K562 (cell line): ENCODE measurements at regions not wholly inside any gene's neighbourhood (a gene's known extent, or its start where the extent isn't known, plus 50 kb on each side); places are given as distances from the start of the nearest gene placed in this dataset.

Source experiments
- NONO ChIP-seq, 2 experiments: fragments of 200-400 bp in 1 of 2; fragments of 450-650 bp in 1 of 2; formaldehyde crosslinking in 1 of 2; IDR thresholded peaks; 2 replicates each; pipeline ENCODE4 v1.6.1; 2017; ENCODE audit warnings: low read depth in 2 of 2, mild to moderate bottlenecking in 2 of 2, moderate library complexity in 2 of 2, low read length in 1 of 2
- NR2C1 ChIP-seq, 2 experiments: fragments of 450-650 bp; IDR thresholded peaks; 2 replicates each; pipeline ENCODE4 v1.6.1; 2017; ENCODE audit warnings: mild to moderate bottlenecking in 2 of 2, antibody characterized with exemption in 1 of 2, inconsistent platforms in 1 of 2, missing compliant biosample characterization in 1 of 2, missing genetic modification characterization in 1 of 2
- ZNF696 ChIP-seq: fragments of 250-450 bp; sonication (Bioruptor Pico); conservative IDR thresholded peaks from 2 replicates; pipeline ENCODE4 v1.4.0; 2020; ENCODE audit warnings: mild to moderate bottlenecking, moderate library complexity
- ZNF75A ChIP-seq: fragments of 450-650 bp; formaldehyde crosslinking; IDR thresholded peaks from 2 replicates; pipeline ENCODE4 v1.4.0; 2020; ENCODE audit warnings: mild to moderate bottlenecking
- TF ChIP-seq, protein P1 (sequence below): fragments of 450-650 bp; IDR thresholded peaks from 2 replicates; pipeline ENCODE4 v1.6.1; 2017; ENCODE audit warnings: antibody characterized with exemption, mild to moderate bottlenecking
- TF ChIP-seq, protein P2 (sequence below): fragments of 250-450 bp; sonication (Bioruptor Pico); IDR thresholded peaks from 2 replicates; pipeline ENCODE4 v1.8.0; 2022; ENCODE audit warnings: moderate library complexity, mild to moderate bottlenecking, inconsistent platforms
- TF ChIP-seq, protein P3 (sequence below): fragments of 250-450 bp; sonication (Bioruptor Pico); IDR thresholded peaks from 2 replicates; pipeline ENCODE4 v1.8.0; 2022; ENCODE audit warnings: inconsistent platforms
- TF ChIP-seq, protein P4 (sequence below): fragments of 250-450 bp; sonication (Bioruptor Pico); IDR thresholded peaks from 2 replicates; pipeline ENCODE4 v1.5.0; 2021; ENCODE audit warnings: mild to moderate bottlenecking, moderate library complexity

DNA sequence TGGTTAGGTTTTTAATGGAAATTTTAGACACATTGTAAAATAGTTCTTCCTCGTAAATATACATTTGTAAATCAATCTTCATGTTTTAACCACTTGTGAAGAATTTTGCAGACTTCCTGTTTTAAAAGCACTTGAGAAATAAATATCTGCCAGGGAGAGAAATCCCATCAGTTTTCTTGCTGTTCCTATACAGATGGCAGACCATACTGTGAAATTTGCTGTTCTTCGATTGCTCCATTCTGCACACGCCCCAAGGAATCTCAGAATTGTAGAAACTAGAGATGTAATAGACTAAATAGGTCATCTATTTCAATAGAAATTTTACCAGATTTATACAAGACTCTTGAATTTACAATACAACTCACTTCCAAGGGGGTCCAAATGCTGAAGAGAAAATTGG is 75.8 kb upstream of the PIK3C3 start (continued):
- TF ChIP-seq, protein P1, sequence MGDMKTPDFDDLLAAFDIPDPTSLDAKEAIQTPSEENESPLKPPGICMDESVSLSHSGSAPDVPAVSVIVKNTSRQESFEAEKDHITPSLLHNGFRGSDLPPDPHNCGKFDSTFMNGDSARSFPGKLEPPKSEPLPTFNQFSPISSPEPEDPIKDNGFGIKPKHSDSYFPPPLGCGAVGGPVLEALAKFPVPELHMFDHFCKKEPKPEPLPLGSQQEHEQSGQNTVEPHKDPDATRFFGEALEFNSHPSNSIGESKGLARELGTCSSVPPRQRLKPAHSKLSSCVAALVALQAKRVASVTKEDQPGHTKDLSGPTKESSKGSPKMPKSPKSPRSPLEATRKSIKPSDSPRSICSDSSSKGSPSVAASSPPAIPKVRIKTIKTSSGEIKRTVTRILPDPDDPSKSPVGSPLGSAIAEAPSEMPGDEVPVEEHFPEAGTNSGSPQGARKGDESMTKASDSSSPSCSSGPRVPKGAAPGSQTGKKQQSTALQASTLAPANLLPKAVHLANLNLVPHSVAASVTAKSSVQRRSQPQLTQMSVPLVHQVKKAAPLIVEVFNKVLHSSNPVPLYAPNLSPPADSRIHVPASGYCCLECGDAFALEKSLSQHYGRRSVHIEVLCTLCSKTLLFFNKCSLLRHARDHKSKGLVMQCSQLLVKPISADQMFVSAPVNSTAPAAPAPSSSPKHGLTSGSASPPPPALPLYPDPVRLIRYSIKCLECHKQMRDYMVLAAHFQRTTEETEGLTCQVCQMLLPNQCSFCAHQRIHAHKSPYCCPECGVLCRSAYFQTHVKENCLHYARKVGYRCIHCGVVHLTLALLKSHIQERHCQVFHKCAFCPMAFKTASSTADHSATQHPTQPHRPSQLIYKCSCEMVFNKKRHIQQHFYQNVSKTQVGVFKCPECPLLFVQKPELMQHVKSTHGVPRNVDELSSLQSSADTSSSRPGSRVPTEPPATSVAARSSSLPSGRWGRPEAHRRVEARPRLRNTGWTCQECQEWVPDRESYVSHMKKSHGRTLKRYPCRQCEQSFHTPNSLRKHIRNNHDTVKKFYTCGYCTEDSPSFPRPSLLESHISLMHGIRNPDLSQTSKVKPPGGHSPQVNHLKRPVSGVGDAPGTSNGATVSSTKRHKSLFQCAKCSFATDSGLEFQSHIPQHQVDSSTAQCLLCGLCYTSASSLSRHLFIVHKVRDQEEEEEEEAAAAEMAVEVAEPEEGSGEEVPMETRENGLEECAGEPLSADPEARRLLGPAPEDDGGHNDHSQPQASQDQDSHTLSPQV = no peak
- TF ChIP-seq ZNF696 (no peak), NONO (IDR thresholded peaks at IDR 0.05; ENCODE audit: low read depth in 2 of 2, low read length in 1 of 2) (no peak), NR2C1 (IDR thresholded peaks at IDR 0.05) (no peak), NR2C1 (tag; IDR thresholded peaks at IDR 0.05) (no peak), ZNF75A (CRISPR knock-in tag) (no peak)
- TF ChIP-seq, protein P2, sequence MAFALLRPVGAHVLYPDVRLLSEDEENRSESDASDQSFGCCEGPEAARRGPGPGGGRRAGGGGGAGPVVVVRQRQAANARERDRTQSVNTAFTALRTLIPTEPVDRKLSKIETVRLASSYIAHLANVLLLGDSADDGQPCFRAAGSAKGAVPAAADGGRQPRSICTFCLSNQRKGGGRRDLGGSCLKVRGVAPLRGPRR (CRISPR knock-in tag) = no peak
- TF ChIP-seq, protein P3, sequence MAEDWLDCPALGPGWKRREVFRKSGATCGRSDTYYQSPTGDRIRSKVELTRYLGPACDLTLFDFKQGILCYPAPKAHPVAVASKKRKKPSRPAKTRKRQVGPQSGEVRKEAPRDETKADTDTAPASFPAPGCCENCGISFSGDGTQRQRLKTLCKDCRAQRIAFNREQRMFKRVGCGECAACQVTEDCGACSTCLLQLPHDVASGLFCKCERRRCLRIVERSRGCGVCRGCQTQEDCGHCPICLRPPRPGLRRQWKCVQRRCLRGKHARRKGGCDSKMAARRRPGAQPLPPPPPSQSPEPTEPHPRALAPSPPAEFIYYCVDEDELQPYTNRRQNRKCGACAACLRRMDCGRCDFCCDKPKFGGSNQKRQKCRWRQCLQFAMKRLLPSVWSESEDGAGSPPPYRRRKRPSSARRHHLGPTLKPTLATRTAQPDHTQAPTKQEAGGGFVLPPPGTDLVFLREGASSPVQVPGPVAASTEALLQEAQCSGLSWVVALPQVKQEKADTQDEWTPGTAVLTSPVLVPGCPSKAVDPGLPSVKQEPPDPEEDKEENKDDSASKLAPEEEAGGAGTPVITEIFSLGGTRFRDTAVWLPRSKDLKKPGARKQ (CRISPR knock-in tag) = no peak
- TF ChIP-seq, protein P4, sequence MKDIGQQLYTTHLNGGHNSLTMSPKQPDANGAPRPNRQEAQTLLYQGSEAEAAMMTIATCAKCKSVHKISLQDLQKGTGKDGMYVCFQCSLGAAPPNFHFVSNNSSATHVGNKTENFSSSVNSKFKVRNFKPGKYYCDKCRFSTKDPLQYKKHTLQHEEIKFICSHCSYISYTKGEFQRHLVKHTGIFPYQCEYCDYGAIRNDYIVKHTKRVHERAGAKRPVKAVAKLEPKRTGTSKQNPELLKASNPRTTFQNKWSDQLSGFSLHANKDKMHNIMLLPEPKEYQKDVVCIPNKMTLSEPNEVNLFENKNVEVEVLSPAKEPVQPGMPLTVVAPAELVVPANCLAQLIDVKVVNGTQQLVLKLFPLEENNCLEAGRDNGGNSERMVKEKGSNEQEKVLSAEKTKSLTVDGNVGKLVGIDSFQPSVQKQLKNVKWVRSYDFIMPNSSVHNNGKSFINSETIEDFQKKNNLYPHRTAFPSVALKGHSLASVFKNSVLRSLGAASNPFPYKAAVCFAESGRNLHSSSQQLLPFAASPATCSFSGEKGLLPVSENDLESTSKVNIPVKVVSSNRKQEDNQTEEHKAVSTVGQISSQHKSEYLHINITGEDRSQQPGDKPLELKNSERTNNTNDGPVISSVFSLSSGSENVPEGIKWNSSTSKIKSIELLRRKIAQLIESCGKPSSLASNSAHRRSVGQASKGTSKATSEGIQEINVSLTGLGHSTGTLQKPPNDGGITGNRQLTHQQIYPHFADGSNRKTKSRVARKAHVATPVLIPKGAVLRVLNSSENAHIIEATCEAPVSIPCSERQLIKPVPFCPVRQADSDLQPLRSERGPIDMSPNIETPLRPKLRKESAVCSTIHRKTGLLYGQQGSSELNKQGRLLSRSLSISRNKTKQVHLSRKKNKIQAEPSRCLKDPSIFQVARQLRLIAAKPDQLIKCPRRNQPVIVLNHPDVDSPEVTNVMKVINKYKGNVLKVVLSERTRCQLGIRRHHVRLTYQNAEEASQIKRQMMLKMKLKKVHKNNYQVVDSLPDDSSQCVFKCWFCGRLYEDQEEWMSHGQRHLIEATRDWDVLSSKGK = no peak
- TF ChIP-seq, all 486 proteins: peak for 0
